ENCODE measurements at regions not wholly inside any gene's neighbourhood (a gene's known extent, or its start where the extent isn't known, plus 50 kb on each side); places are given as distances from the start of the nearest gene placed in this dataset.
"Not testable (repeated sequence)": the region's sequence is repeated elsewhere in the genome, so short reads cannot be mapped to it uniquely, and the experiment has no call there.

- DNase-seq (ENCODE audit: low read depth) = no peak
Measured at GRCh38 chr1:103469801-103470200, 55.7 kb upstream of the RNPC3 start.

- no peak for DNase-seq (ENCODE audit: low read depth)
Measured at GRCh38 chr1:103467100-103467499, 58.4 kb upstream of the RNPC3 start.

- DNase-seq (ENCODE audit: low read depth) = peak; percentile 20
Measured at GRCh38 chr1:103461161-103462105, 64.1 kb upstream of the RNPC3 start.

- no peak for DNase-seq (ENCODE audit: low read depth)
Measured at GRCh38 chr1:103460511-103460910, 65.0 kb upstream of the RNPC3 start.

GRCh38 chr1:103459346-103459745 is 66.2 kb upstream of the RNPC3 start:
- no peak for DNase-seq (ENCODE audit: low read depth)

- DNase-seq (ENCODE audit: low read depth) = no peak
Measured at GRCh38 chr1:103457886-103458455, 67.5 kb upstream of the RNPC3 start.

- DNase-seq (ENCODE audit: low read depth) = peak; percentile 21
Measured at GRCh38 chr1:103448560-103448959, 76.9 kb upstream of the RNPC3 start.

- DNase-seq (ENCODE audit: low read depth) = no peak
Measured at GRCh38 chr1:103447471-103447870, 78.0 kb upstream of the RNPC3 start.

- no peak for DNase-seq (ENCODE audit: low read depth)
Measured at GRCh38 chr1:103441342-103441741, 84.2 kb upstream of the RNPC3 start.

- DNase-seq (ENCODE audit: low read depth) = not testable (repeated sequence)
Measured at GRCh38 chr1:103436568-103437100, 88.9 kb upstream of the RNPC3 start.

GRCh38 chr1:103435443-103435842 is 90.1 kb upstream of the RNPC3 start:
- DNase-seq (ENCODE audit: low read depth) = no peak

- DNase-seq (ENCODE audit: low read depth) = no peak
Measured at GRCh38 chr1:103424650-103425049, 100.8 kb upstream of the RNPC3 start.

GRCh38 chr1:103416681-103417286 is 108.7 kb upstream of the RNPC3 start:
- peak; percentile 5 for DNase-seq (ENCODE audit: low read depth)

GRCh38 chr1:103387898-103388297 is 137.6 kb upstream of the RNPC3 start:
- DNase-seq (ENCODE audit: low read depth) = no peak

GRCh38 chr1:103373991-103374390 is 151.5 kb upstream of the RNPC3 start:
- DNase-seq (ENCODE audit: low read depth) = peak; percentile 17

GRCh38 chr1:103372866-103373265 is 152.6 kb upstream of the RNPC3 start:
- DNase-seq (ENCODE audit: low read depth) = peak; percentile 12

- peak; percentile 79 for DNase-seq (ENCODE audit: low read depth)
Measured at GRCh38 chr1:103371234-103371633, 154.3 kb upstream of the RNPC3 start.

GRCh38 chr1:103367186-103367585 is 158.3 kb upstream of the RNPC3 start:
- no peak for DNase-seq (ENCODE audit: low read depth)

GRCh38 chr1:103365860-103366569 is 159.5 kb upstream of the RNPC3 start:
- DNase-seq (ENCODE audit: low read depth) = no peak

GRCh38 chr1:103363008-103363365 is 162.5 kb upstream of the RNPC3 start:
- no peak for DNase-seq (ENCODE audit: low read depth)

- DNase-seq (ENCODE audit: low read depth) = no peak
Measured at GRCh38 chr1:103362348-103363007, 163.0 kb upstream of the RNPC3 start.

GRCh38 chr1:103353391-103353790 is 172.1 kb upstream of the RNPC3 start:
- DNase-seq (ENCODE audit: low read depth) = no peak

Measured in iris pigment epithelial cell (primary cell).